ENCODE measurements at regions not wholly inside any gene's neighbourhood (a gene's known extent, or its start where the extent isn't known, plus 50 kb on each side); places are given as distances from the start of the nearest gene placed in this dataset.

DNA sequence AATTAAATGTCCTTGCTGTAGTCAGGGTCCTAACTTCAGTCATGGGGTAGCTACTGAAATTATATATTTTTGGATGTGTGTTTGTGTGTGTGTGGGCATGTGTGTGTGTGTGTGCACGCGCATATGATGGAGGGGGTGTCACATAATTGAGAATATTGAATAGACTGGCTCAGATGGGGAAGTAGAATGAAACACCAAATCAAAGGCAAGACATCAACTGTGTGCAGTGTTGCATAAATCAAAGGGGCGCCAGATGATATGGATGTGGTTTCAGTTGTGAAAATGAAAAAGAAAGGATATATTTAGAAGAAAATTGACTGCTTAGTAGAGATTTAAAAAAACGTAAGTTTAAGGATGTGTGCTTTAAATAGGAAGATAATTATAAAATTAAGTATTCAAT lies 144.2 kb upstream of the CEP162 start:
- TF ChIP-seq NR3C1 (CRISPR knock-in tag; IDR thresholded peaks at IDR 0.05) (no peak), CTCF (CRISPR knock-in tag; IDR thresholded peaks at IDR 0.05) (no peak), ZNF282 (IDR thresholded peaks at IDR 0.05; ENCODE audit: partially characterized antibody) (no peak), SMC3 (IDR thresholded peaks at IDR 0.05; ENCODE audit: low read length) (no peak), ZFP41 (CRISPR knock-in tag; IDR thresholded peaks at IDR 0.05; ENCODE audit: borderline replicate concordance) (no peak), CBX1 (IDR thresholded peaks at IDR 0.05; ENCODE audit: low read depth) (no peak), ZNF326 (CRISPR knock-in tag; IDR thresholded peaks at IDR 0.05; ENCODE audit: borderline replicate concordance) (no peak), SETDB1 (CRISPR knock-in tag; IDR thresholded peaks at IDR 0.05; ENCODE audit: borderline replicate concordance) (no peak), TAF1 (CRISPR knock-in tag; IDR thresholded peaks at IDR 0.05) (no peak), ZFX (CRISPR knock-in tag; IDR thresholded peaks at IDR 0.05; ENCODE audit: low read depth) (no peak), NFRKB (IDR thresholded peaks at IDR 0.05) (no peak)
- TF ChIP-seq, protein P1, sequence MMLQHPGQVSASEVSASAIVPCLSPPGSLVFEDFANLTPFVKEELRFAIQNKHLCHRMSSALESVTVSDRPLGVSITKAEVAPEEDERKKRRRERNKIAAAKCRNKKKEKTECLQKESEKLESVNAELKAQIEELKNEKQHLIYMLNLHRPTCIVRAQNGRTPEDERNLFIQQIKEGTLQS (CRISPR knock-in tag; IDR thresholded peaks at IDR 0.05): no peak
